ENCODE measurements at regions not wholly inside any gene's neighbourhood (a gene's known extent, or its start where the extent isn't known, plus 50 kb on each side); places are given as distances from the start of the nearest gene placed in this dataset.
A peak's percentile ranks its signal among the peaks of the same experiment; 100 is the strongest.

- DNase-seq: no peak
Measured at GRCh38 chr18:77600674-77601073, 351.0 kb downstream of the GALR1 start.

GRCh38 chr18:77601567-77601966 lies 351.9 kb downstream of the GALR1 start:
- no peak for DNase-seq

- DNase-seq: no peak
Measured at GRCh38 chr18:77607087-77607486, 357.4 kb downstream of the GALR1 start.

GRCh38 chr18:77608807-77609206 lies 359.2 kb downstream of the GALR1 start:
- no peak for DNase-seq

GRCh38 chr18:77617694-77618093 lies 368.0 kb downstream of the GALR1 start:
- no peak for DNase-seq

- DNase-seq: no peak
Measured at GRCh38 chr18:77619525-77619924, 369.9 kb downstream of the GALR1 start.

- no peak for DNase-seq
Measured at GRCh38 chr18:77622009-77622692, 372.5 kb downstream of the GALR1 start.

GRCh38 chr18:77632758-77633157 lies 383.1 kb downstream of the GALR1 start:
- DNase-seq: no peak

GRCh38 chr18:77634494-77634893 lies 384.8 kb downstream of the GALR1 start:
- DNase-seq: no peak

- no peak for DNase-seq
Measured at GRCh38 chr18:77635451-77635850, 385.8 kb downstream of the GALR1 start.

- no peak for DNase-seq
Measured at GRCh38 chr18:77635858-77636257, 386.2 kb downstream of the GALR1 start.

- DNase-seq: no peak
Measured at GRCh38 chr18:77645170-77645872, 395.7 kb downstream of the GALR1 start.

GRCh38 chr18:77647472-77647871 lies 397.8 kb downstream of the GALR1 start:
- DNase-seq: no peak

GRCh38 chr18:77648411-77648810 lies 398.8 kb downstream of the GALR1 start:
- no peak for DNase-seq

GRCh38 chr18:77650799-77651385 lies 401.2 kb downstream of the GALR1 start:
- DNase-seq: peak; percentile 56

- DNase-seq: no peak
Measured at GRCh38 chr18:77651441-77651840, 401.8 kb downstream of the GALR1 start.

- no peak for DNase-seq
Measured at GRCh38 chr18:77653792-77654191, 404.1 kb downstream of the GALR1 start.

GRCh38 chr18:77654302-77654701 lies 404.7 kb downstream of the GALR1 start:
- no peak for DNase-seq

- DNase-seq: no peak
Measured at GRCh38 chr18:77657651-77658298, 408.1 kb downstream of the GALR1 start.

GRCh38 chr18:77658299-77658662 lies 408.6 kb downstream of the GALR1 start:
- no peak for DNase-seq

- DNase-seq: no peak
Measured at GRCh38 chr18:77658751-77659448, 409.3 kb downstream of the GALR1 start.

- no peak for DNase-seq
Measured at GRCh38 chr18:77666613-77667012, 417.0 kb downstream of the GALR1 start.

- DNase-seq: no peak
Measured at GRCh38 chr18:77668219-77668618, 418.6 kb downstream of the GALR1 start.

Measured in activated T-cell treated with anti-CD3 and anti-CD28 coated beads, Interleukin-2, amount 50 U/mL, for 1 hour (primary cell).